Spleen (tissue), 7 donors: ENCODE measurements at regions not wholly inside any gene's neighbourhood (a gene's known extent, or its start where the extent isn't known, plus 50 kb on each side); places are given as distances from the start of the nearest gene placed in this dataset.

Experiments used
- POLR2A ChIP-seq, 3 donors: fragments of 450-650 bp; IDR thresholded peaks; one replicate each; pipeline ENCODE4 v1.5.1; 2017; ENCODE audit warnings: antibody characterized with exemption in 3 of 3, mild to moderate bottlenecking in 1 of 3
- POLR2AphosphoS5 ChIP-seq, 3 donors: sonication (generic); formaldehyde crosslinking; IDR thresholded peaks; one replicate each; pipeline ENCODE4 v1.5.1; 2017; ENCODE audit warnings: antibody characterized with exemption in 3 of 3
- TF ChIP-seq, protein P1 (sequence below), 11 experiments: fragments of 200-600 bp in 7 of 11; fragments of 450-650 bp in 4 of 11; sonication (generic) in 4 of 11; IDR thresholded peaks in 8 of 11; conservative IDR thresholded peaks in 3 of 11; 1 replicate in 7 of 11; 2 replicates in 4 of 11; pipeline versions ENCODE4 v1.4.0 to v1.8.0; 2016 to 2021; ENCODE audit warnings: antibody characterized with exemption in 11 of 11, inconsistent platforms in 4 of 11, mild to moderate bottlenecking in 1 of 11
- donor health status: DM: no; HTN: no; CAD: no; lungs with moderate emphysema.
- donor health status: DM: no; HTN: no; CAD: no.
- donor health status: DM: no; HTN: no; CAD: no.

DNA sequence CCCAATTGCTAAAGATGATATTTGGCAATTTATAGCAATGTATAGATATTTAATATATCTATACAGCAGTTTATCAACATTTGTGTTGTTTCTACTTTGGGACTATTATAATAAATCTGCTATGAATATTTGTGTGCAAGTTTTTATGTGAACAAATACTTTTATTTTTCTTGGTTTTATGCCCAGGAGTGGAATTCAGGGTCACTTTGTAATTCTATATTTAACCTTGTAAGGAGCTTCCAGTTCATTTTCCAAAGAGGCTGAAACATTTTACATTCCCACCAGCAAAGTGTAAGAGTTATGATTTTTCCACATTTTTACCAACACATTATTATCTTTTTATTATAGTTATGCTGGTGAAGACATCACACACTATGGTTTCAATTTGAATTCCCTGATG, 801.3 kb downstream of the PCDH18 start:
- TF ChIP-seq, protein P1, sequence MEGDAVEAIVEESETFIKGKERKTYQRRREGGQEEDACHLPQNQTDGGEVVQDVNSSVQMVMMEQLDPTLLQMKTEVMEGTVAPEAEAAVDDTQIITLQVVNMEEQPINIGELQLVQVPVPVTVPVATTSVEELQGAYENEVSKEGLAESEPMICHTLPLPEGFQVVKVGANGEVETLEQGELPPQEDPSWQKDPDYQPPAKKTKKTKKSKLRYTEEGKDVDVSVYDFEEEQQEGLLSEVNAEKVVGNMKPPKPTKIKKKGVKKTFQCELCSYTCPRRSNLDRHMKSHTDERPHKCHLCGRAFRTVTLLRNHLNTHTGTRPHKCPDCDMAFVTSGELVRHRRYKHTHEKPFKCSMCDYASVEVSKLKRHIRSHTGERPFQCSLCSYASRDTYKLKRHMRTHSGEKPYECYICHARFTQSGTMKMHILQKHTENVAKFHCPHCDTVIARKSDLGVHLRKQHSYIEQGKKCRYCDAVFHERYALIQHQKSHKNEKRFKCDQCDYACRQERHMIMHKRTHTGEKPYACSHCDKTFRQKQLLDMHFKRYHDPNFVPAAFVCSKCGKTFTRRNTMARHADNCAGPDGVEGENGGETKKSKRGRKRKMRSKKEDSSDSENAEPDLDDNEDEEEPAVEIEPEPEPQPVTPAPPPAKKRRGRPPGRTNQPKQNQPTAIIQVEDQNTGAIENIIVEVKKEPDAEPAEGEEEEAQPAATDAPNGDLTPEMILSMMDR (IDR thresholded peaks at IDR 0.05 in 8 of 11, conservative IDR thresholded peaks at IDR 0.05 in 3 of 11), result no peak
- TF ChIP-seq POLR2AphosphoS5 (IDR thresholded peaks at IDR 0.05) (no peak), POLR2A (IDR thresholded peaks at IDR 0.05) (no peak)
